ENCODE measurements at regions not wholly inside any gene's neighbourhood (a gene's known extent, or its start where the extent isn't known, plus 50 kb on each side); places are given as distances from the start of the nearest gene placed in this dataset.

DNA sequence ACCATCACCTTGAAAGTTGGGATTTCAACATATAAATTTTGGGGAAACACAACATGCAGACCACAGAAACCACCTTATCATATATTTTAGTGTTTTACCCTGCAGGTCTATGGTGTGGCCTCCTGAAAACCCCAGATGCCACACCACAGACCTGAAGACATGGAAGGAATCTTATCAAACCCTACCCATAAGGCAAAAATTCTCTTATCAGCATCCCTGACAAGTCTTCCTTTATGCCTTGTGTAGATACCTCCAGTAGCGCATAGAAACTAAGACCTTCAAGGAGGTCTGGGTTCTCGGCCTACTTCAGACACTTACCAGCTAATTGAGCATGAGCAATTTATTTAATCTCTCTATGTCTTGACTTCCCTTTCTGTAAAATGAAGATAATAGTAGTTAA is 59.1 kb upstream of the SLC14A2 start:
- CTCF ChIA-PET, result interaction anchor here (0.7 kb wide), 1 partner anchor 232 kb away, joined by 3 read pairs; no protein-coding TSS in a partner anchor
- H3K27ac ChIP-seq, result no peak overlapping the region
- TF ChIP-seq, protein P1, sequence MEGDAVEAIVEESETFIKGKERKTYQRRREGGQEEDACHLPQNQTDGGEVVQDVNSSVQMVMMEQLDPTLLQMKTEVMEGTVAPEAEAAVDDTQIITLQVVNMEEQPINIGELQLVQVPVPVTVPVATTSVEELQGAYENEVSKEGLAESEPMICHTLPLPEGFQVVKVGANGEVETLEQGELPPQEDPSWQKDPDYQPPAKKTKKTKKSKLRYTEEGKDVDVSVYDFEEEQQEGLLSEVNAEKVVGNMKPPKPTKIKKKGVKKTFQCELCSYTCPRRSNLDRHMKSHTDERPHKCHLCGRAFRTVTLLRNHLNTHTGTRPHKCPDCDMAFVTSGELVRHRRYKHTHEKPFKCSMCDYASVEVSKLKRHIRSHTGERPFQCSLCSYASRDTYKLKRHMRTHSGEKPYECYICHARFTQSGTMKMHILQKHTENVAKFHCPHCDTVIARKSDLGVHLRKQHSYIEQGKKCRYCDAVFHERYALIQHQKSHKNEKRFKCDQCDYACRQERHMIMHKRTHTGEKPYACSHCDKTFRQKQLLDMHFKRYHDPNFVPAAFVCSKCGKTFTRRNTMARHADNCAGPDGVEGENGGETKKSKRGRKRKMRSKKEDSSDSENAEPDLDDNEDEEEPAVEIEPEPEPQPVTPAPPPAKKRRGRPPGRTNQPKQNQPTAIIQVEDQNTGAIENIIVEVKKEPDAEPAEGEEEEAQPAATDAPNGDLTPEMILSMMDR (conservative IDR thresholded peaks at IDR 0.05; ENCODE audit: low read depth), result no peak
- DNase-seq (ENCODE audit: low spot score), result no peak
- POLR2A ChIA-PET (ENCODE audit: low non-redundant PET), result no interaction called here

DNA sequence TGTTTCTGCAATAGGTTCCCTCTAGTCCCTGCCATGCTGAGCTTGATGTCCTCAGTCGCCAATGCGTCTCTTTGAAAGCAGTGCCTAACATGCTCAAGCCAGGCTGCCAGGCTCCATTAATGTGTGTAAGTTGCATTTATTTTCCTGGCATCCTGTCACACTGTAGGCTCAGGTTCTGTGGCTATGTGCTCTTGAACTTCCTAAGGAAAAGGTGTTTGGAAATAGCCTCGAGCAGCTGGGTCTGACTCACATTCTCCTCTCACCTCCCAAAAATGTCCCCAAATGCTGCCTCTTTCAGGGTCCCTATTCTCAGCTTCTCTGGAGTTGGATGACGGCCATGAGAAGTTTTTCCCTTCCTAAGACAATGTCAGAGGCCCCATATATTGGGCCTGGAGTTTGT is 58.0 kb upstream of the SLC14A2 start:
- DNase-seq (ENCODE audit: low spot score), result no peak
- ChIA-PET POLR2A (ENCODE audit: low non-redundant PET) (no interaction called here), CTCF (no interaction called here)
- H3K27ac ChIP-seq, result no peak overlapping the region
- TF ChIP-seq, protein P1 (conservative IDR thresholded peaks at IDR 0.05; ENCODE audit: low read depth), result no peak

DNA sequence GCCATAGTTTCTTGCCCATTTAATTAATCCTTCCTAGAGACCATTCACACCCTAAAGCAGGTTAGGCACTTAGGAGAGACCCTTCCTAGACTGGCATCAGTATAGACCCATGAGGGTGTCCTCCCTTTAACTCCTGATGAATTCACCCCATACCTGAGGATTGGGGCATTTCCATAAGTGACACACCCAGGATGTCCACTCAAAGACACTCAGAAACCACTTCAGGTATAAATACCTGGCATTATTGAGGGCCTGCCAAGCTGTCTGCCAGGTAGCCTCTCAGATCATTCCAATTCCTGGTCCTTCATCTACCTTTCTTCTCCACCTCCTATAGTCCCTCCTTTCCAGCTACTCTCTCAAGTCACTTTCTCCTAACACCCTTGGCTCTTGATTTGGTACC is 57.5 kb upstream of the SLC14A2 start:
- TF ChIP-seq, protein P1 (conservative IDR thresholded peaks at IDR 0.05; ENCODE audit: low read depth), result no peak
- ChIA-PET CTCF (no interaction called here), POLR2A (ENCODE audit: low non-redundant PET) (no interaction called here)
- no peak overlapping the region for H3K27ac ChIP-seq
- DNase-seq (ENCODE audit: low spot score), result no peak

DNA sequence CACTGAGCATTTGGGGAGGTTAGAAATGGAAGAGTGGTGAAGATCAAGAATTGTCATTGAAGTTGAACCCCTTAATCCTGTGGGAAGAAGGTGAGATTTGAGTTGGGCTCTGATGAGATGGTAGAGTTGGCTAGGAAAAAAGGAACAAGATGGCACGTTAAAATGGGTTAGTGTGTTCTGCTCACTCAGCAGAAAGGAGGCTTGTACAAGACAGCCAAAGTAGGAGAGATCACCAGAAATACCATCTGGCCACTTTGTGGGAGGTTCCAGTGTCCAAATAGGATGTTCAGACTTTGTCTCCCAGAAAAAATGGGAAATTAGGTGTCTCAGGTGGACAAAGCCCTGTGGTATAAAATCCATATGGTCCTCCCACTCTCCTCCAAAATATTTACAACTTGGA is 56.0 kb upstream of the SLC14A2 start:
- TF ChIP-seq, protein P1 (conservative IDR thresholded peaks at IDR 0.05; ENCODE audit: low read depth), result no peak
- ChIA-PET CTCF (no interaction called here), POLR2A (ENCODE audit: low non-redundant PET) (no interaction called here)
- H3K27ac ChIP-seq, result no peak overlapping the region
- DNase-seq (ENCODE audit: low spot score), result no peak

DNA sequence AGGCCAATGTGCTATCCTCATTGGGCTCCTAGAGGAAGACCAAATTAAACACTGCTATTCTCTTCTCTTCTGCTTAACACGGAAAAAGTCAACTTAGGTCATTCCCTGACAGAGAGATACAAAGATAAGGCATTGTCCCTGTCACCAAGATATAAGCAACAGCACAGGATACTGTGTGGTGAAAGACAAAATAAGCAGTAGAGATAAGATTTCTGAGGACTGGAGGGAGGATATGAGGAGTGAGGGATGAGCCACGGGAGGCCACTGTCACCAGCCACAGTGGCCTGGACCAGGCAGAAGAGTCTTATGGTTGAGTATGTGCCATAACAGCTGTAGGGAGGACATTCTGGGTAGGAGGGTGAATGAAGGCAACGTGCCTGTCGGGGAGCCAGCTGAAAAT is 54.4 kb upstream of the SLC14A2 start:
- H3K27ac ChIP-seq, result no peak overlapping the region
- ChIA-PET POLR2A (ENCODE audit: low non-redundant PET) (no interaction called here), CTCF (no interaction called here)
- TF ChIP-seq, protein P1 (conservative IDR thresholded peaks at IDR 0.05; ENCODE audit: low read depth), result no peak
- DNase-seq (ENCODE audit: low spot score), result no peak

DNA sequence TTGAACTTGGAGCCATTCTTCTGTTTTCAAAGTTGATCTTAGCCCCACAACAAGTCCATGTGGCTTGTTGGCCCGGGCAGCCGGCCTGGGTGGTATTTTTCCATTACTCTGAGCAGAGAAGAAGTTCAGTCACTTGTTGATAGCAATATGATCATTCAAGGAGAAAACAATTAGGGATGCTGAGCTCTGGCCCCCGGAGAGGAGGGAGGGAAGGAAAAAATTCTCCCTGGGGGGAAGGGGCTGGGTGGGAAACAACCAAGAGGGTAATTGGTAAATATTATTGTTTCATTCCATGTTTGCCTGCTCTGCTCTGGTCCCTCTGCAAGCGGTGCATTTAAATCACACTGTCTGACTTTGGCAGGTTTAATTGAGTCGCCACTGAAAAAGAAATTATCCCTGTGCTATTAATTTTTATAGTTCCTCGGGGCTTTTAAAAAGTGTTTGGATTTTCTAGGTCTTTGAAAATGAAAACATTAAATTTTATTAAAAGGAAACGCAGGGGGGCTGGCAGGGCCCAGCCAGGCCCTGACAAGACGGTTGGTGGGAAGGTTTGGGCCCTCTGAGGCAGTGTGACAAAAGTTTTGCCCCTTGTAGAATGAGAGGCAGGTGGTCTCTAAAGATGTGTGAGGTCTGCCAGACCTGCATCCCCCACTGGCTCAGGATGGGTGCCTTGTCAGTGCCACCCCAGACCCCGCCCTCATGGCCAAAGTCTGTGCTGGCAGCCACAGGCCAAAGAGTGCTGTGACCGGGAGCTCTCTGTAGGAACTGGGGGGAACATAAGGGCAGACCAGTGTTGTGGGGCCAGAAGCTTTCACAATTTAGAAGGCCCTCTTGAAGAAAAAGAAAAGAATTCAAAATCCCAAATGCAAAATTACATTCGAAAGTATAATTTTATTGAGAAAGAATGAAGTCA is 52.5 kb upstream of the SLC14A2 start:
- ChIA-PET POLR2A (ENCODE audit: low non-redundant PET) (no interaction called here), CTCF (no interaction called here)
- TF ChIP-seq, protein P1 (conservative IDR thresholded peaks at IDR 0.05; ENCODE audit: low read depth), result no peak
- no peak for DNase-seq (ENCODE audit: low spot score)
- H3K27ac ChIP-seq, result no peak overlapping the region
